ENCODE measurements at regions not wholly inside any gene's neighbourhood (a gene's known extent, or its start where the extent isn't known, plus 50 kb on each side); places are given as distances from the start of the nearest gene placed in this dataset.

DNA sequence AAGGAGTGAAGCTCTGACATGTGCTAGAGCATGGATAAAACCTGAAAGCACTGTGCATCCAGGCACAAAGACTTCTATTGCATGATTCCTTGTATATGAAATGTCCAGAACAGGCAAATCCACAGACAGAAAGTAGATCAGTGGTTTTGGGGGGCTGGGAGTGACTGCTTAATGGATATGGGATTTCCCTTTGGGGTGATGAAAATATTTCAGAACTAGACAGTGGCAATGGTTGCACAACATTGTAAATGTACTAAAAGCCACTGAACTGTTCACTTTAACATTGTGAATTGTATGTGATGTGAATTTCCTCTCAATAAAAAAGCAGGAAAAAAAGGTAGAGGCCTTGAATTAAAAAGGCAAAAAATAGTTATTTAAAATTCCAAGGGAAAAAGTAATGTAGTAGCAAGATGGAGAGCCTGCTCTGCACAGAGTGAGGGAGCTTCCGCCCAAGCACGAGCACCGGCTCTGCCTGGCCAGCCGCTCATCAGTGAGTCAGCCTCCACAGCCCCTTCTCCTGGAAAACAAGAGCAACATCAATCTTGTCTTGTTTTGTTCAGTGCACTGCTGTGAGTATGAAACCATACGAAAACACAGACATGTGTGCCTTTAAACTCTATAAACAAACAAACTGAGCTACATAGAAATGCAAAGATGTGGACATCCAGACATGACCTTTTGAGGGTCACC, 74.6 kb upstream of the THBS2 start:
- no peak overlapping the region for H3K4me3 ChIP-seq (ENCODE audit: low read depth, low read length)
- peak; percentile 44 for DNase-seq (ENCODE audit: low read depth)
- TF ChIP-seq, protein P1, sequence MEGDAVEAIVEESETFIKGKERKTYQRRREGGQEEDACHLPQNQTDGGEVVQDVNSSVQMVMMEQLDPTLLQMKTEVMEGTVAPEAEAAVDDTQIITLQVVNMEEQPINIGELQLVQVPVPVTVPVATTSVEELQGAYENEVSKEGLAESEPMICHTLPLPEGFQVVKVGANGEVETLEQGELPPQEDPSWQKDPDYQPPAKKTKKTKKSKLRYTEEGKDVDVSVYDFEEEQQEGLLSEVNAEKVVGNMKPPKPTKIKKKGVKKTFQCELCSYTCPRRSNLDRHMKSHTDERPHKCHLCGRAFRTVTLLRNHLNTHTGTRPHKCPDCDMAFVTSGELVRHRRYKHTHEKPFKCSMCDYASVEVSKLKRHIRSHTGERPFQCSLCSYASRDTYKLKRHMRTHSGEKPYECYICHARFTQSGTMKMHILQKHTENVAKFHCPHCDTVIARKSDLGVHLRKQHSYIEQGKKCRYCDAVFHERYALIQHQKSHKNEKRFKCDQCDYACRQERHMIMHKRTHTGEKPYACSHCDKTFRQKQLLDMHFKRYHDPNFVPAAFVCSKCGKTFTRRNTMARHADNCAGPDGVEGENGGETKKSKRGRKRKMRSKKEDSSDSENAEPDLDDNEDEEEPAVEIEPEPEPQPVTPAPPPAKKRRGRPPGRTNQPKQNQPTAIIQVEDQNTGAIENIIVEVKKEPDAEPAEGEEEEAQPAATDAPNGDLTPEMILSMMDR (IDR thresholded peaks at IDR 0.05; ENCODE audit: insufficient read depth, low read length), result no peak

DNA sequence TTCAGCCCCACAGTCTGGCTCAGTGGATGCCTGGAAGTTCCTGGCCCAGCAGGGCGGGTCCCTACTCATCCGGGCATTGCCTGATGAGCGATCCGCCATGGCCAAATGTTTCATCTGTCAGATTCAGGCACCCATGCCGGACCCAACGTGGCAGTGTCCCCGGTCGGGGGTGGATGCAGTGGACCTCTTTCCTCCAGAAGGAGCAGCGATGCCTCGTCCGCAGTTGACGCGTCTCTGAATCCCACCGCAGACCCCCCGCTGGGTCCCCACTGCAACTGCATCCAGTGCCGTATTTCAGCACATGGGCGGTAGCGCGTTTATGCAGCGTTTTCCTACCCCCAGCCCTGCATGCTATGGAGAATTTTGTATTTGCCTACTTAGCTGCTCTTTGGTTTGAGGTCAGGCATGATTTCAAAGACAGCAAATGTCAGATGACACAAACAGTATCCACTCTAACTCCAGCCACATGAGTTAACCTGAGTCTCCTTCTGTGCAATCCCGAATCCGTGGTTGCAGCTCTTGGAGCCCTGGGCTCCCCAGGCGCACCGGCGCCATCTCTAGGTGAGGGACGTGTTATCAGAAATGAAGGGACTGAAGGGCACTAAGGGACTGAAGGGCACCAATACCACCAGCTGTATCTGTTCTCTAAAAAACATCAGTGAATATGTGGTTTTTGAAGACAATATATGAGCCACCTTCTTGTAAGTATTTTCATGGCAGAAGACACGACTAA, 72.6 kb upstream of the THBS2 start:
- TF ChIP-seq, protein P1 (IDR thresholded peaks at IDR 0.05; ENCODE audit: insufficient read depth, low read length), result peak; percentile 34
- H3K4me3 ChIP-seq (ENCODE audit: low read depth, low read length), result no peak overlapping the region
- DNase-seq (ENCODE audit: low read depth), result peak; percentile 48

DNA sequence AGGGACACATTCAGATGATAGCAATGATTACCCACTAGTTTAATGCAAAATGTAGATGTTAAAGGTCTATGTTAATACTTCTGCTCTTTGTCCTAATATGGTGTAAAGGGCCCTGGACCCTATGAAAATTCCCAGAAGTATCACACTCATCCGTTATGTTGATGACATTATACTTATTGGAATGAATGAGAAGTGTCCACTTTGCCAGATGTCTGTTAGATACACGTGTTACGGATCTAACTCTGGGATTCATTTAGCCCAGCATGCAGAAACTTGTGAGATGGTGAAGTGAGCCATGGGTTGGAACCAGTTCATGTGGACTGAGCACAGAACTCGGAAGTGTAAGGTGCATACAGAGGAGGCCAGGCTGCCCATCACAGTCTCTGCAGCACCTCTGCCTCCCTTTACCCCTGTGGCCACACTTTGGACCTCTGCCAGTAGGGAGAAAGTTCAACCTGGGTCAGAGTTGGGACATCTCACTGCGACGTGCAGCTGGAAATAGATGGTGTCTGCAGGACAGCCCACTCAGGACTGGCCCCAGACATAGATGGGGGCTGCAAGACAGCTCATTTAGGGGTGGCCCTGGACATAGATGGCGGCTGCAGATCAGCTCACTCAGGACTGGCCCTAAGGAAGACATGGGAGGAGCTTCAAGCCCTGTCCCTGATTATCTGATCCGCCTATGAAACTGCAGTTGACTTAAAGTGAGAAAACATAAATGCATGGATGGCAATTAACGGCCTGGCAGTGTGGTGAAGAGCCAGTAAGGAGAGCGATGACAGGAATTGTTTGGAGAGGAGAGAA, 71.2 kb upstream of the THBS2 start:
- DNase-seq (ENCODE audit: low read depth), result no peak
- H3K4me3 ChIP-seq (ENCODE audit: low read depth, low read length), result no peak overlapping the region

DNA sequence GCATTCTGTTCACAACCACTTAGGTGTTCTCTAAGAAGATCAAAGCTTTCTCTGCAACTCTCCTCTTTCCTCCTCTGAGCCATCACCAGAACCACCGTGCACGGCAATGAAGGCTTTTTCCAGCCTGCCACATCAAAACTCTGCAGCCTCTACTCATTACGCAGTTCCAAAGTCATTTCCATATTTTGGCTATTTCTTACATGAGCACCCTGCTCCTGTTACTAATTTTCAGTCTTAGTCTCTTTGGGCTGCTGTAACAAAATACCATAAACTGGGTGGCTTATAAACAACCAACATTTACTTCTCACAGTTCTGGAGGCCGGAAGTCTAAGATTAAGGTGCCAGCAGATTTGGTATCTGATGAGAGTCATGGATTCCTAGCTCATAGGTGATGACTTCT, 70.4 kb upstream of the THBS2 start:
- TF ChIP-seq, protein P1 (IDR thresholded peaks at IDR 0.05; ENCODE audit: insufficient read depth, low read length), result no peak
- DNase-seq (ENCODE audit: low read depth), result no peak
- H3K4me3 ChIP-seq (ENCODE audit: low read depth, low read length), result no peak overlapping the region

More for the DNA sequence above, 71.2 kb upstream of the THBS2 start:
- TF ChIP-seq, protein P1 (IDR thresholded peaks at IDR 0.05; ENCODE audit: insufficient read depth, low read length), result no peak

DNA sequence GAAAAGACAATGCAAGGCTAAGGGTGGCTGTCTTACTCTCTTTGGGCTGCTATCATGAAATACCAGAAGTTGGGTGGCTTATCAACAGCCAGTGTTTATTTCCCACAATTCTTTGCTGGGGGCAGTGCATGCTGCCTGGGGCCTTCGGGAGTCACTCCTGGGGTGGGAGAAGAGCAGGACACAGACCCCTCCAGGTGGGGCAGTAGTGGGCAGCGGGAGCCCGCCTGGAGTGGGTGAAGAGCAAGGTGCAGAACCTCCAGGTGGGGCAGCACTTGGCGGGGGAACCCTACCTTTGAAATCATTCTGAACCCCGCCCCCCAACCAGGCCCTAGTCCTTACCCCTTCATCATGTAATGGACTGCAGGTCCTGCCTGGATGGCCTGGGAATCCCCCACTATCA, 69.6 kb upstream of the THBS2 start:
- TF ChIP-seq, protein P1 (IDR thresholded peaks at IDR 0.05; ENCODE audit: insufficient read depth, low read length), result no peak
- no peak for DNase-seq (ENCODE audit: low read depth)
- no peak overlapping the region for H3K4me3 ChIP-seq (ENCODE audit: low read depth, low read length)

DNA sequence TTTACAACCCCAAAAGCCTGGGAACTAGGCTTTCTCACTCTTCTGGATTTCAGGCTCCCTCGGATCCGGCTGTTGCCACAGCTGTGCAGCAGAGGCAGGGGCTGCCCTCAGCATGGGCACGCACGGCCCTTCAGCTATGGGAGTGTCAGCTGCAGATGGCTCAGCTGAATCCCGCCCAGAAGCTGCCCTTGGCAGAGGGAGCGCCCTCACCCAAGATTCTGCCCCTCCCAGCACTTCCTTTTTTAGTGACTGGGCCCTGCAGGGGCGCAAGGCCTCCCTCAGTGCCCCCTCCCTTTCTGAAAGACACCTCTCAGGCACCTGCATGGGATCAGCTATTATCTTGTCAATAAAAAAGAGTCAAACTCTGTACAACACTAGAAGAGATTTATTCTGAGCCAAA, 67.9 kb upstream of the THBS2 start:
- TF ChIP-seq, protein P1 (IDR thresholded peaks at IDR 0.05; ENCODE audit: insufficient read depth, low read length), result no peak
- no peak for DNase-seq (ENCODE audit: low read depth)
- H3K4me3 ChIP-seq (ENCODE audit: low read depth, low read length), result no peak overlapping the region
